ENCODE measurements at regions not wholly inside any gene's neighbourhood (a gene's known extent, or its start where the extent isn't known, plus 50 kb on each side); places are given as distances from the start of the nearest gene placed in this dataset.
"Not testable (repeated sequence)": the region's sequence is repeated elsewhere in the genome, so short reads cannot be mapped to it uniquely, and the experiment has no call there.

DNA sequence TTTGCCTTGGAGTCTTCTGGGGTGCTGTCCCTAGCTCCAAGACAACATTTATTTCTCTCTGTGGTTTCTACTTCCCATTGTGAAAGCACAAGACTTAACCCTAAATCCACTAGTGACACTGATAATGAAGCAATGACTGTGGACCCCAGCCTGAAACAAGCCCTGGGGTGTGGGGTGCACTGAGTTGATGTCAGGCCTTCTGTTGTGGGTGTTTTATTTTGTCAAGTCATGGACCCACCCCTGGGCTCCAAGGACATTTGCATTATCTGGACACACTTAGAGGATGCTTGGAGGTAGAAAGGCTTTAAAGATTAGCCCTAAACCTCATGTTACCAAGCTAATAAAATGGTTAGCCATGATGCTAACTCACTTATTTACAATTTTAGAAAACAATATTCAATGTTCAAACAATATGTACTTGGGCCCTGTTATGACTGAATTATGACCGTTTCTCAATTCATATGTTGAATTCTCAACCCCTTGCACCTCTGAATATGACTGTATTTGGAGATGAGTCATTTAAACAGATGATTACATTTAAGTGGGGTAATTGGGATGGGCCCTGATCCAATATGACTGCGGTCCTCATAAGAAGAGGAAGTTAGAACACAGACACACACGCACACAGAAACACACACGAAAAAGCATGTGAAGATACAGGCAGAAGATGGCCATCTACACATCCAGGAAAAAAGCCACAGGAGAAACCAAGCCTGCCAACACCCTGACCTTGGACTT is 137.2 kb upstream of the IGFBP3 start:
- Histone ChIP-seq H3K36me3 (replicated peaks) (no peaks in the 10 kb centered on the region), H3K27ac (no peak overlapping the region), H3K27me3 (replicated peaks) (no peaks in the 10 kb centered on the region), H3K4me3 (ENCODE audit: low read depth, low read length) (no peak overlapping the region)
- in situ Hi-C loops (cut with HindIII; ENCODE audit: low pct_ligation_motif_present, low sequenced_read_pairs), result no loop called here
- TF ChIP-seq, protein P1, sequence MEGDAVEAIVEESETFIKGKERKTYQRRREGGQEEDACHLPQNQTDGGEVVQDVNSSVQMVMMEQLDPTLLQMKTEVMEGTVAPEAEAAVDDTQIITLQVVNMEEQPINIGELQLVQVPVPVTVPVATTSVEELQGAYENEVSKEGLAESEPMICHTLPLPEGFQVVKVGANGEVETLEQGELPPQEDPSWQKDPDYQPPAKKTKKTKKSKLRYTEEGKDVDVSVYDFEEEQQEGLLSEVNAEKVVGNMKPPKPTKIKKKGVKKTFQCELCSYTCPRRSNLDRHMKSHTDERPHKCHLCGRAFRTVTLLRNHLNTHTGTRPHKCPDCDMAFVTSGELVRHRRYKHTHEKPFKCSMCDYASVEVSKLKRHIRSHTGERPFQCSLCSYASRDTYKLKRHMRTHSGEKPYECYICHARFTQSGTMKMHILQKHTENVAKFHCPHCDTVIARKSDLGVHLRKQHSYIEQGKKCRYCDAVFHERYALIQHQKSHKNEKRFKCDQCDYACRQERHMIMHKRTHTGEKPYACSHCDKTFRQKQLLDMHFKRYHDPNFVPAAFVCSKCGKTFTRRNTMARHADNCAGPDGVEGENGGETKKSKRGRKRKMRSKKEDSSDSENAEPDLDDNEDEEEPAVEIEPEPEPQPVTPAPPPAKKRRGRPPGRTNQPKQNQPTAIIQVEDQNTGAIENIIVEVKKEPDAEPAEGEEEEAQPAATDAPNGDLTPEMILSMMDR (IDR thresholded peaks at IDR 0.05; ENCODE audit: low read depth, low read length, missing control alignments), result no peak
- DNase-seq, result peak; percentile 4

GRCh38 chr7:46054915-46055314 is 133.8 kb upstream of the IGFBP3 start:
- Histone ChIP-seq H3K27ac (no peak overlapping the region), H3K27me3 (replicated peaks) (no peaks in the 10 kb centered on the region), H3K36me3 (replicated peaks) (no peaks in the 10 kb centered on the region), H3K4me3 (ENCODE audit: low read depth, low read length) (no peak overlapping the region)
- no peak for DNase-seq
- in situ Hi-C loops (cut with HindIII; ENCODE audit: low pct_ligation_motif_present, low sequenced_read_pairs), result no loop called here
- TF ChIP-seq, protein P1 (IDR thresholded peaks at IDR 0.05; ENCODE audit: low read depth, low read length, missing control alignments), result no peak

DNA sequence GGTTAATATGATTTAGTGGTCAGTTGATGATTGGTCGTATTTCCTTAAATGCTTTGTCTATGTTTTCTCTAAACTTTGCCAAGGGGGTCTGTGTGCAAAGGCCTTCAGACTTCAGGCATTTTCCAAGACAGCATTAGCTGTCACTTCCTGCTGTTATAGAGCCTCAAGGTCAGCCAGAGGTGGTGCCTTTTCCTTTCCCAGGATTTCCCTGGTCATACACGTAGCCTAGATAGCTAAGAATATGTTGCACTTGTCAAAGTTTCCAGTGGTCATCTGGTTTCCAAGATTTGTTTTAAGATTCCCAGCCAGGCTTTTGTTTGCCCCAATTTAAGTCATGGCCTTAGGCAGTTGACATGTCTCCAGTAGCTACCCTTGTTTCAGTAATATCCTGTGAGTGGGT is 133.2 kb upstream of the IGFBP3 start:
- no peak overlapping the region for H3K4me3 ChIP-seq (ENCODE audit: low read depth, low read length)
- in situ Hi-C loops (cut with HindIII; ENCODE audit: low pct_ligation_motif_present, low sequenced_read_pairs), result no loop called here
- TF ChIP-seq, protein P1 (IDR thresholded peaks at IDR 0.05; ENCODE audit: low read depth, low read length, missing control alignments), result no peak
- H3K27me3 ChIP-seq (replicated peaks), result no peaks in the 10 kb centered on the region
- H3K27ac ChIP-seq, result no peak overlapping the region
- H3K36me3 ChIP-seq (replicated peaks), result no peaks in the 10 kb centered on the region
- DNase-seq, result peak; percentile 1

DNA sequence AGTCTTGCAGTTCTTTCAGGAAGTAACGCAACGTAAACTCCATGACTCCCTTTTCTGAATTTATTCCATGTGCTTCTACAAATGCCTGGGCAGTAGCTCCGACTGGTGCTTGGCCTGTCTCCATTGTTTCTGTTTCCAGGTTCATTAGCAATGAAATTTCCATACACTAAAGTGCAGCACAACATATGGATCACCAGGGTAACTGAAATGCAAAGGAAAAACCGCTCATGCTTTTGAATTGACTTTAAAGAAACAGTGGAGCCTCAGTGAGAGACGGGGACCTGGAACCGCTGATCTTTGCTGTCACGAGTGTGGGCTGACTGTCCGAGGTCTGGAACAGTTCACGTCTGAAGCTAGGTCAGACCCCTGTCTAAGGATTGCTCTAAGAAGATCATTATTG is 126.5 kb upstream of the IGFBP3 start:
- Histone ChIP-seq H3K4me3 (ENCODE audit: low read depth, low read length) (no peak overlapping the region), H3K36me3 (replicated peaks) (no peaks in the 10 kb centered on the region), H3K27me3 (replicated peaks) (no peaks in the 10 kb centered on the region), H3K27ac (no peak overlapping the region)
- no peak for DNase-seq
- TF ChIP-seq, protein P1 (IDR thresholded peaks at IDR 0.05; ENCODE audit: low read depth, low read length, missing control alignments), result no peak
- in situ Hi-C loops (cut with HindIII; ENCODE audit: low pct_ligation_motif_present, low sequenced_read_pairs), result no loop called here

- H3K4me3 ChIP-seq (ENCODE audit: low read depth, low read length); H3K27ac ChIP-seq; in situ Hi-C loops (cut with HindIII; ENCODE audit: low pct_ligation_motif_present, low sequenced_read_pairs); H3K36me3 ChIP-seq (replicated peaks); DNase-seq; H3K27me3 ChIP-seq (replicated peaks): not testable (repeated sequence)
These were observed 122.3 kb upstream of the IGFBP3 start for GRCh38 chr7:46043338-46043737.

DNA sequence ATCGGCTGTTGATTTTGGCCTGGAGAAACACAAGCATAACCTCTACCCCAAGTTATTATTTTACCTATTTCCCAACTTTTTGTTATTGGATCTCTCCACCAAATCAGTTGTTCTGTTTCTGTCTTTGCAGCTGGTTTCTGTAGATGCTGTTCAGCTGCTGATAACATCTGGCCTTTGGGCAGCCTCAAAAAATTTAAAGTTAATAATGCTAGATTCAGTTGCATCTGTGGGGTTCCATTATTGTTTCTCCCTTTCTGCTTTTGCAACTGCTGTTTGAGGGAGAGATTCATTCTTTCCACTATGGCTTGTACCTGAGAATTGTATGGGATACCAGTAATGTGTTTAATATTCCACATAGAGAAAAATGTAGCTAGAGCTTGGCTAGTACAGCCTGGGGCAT is 118.7 kb upstream of the IGFBP3 start:
- H3K27ac ChIP-seq; H3K27me3 ChIP-seq (replicated peaks); in situ Hi-C loops (cut with HindIII; ENCODE audit: low pct_ligation_motif_present, low sequenced_read_pairs); H3K4me3 ChIP-seq (ENCODE audit: low read depth, low read length); DNase-seq; H3K36me3 ChIP-seq (replicated peaks): not testable (repeated sequence)

DNA sequence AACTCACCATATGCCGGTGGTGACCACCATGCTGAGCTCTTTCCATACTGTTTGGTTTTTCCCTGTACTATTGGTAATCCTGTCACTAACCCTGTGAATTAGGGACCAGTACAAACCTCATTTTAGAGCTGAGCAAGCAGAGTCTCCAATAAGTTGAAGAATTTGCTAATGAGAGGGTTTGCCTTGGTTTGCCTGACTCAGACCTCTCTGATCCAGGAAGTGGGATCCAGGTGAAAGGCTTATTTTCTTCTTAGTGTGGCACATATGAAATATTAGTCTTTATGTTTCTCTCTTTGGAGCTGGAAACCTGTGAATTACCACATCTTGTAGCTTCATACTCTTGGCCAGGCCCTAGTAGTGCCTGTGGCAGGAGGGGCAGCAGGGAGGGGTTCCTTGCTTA is 114.1 kb upstream of the IGFBP3 start:
- in situ Hi-C loops (cut with HindIII; ENCODE audit: low pct_ligation_motif_present, low sequenced_read_pairs), result no loop called here
- H3K36me3 ChIP-seq (replicated peaks), result no peaks in the 10 kb centered on the region
- H3K27ac ChIP-seq, result no peak overlapping the region
- no peak for DNase-seq
- TF ChIP-seq, protein P1 (IDR thresholded peaks at IDR 0.05; ENCODE audit: low read depth, low read length, missing control alignments), result no peak
- no peaks in the 10 kb centered on the region for H3K27me3 ChIP-seq (replicated peaks)
- no peak overlapping the region for H3K4me3 ChIP-seq (ENCODE audit: low read depth, low read length)

Measured in brain microvascular endothelial cell (primary cell).